Esophagus squamous epithelium (tissue), 5 donors: ENCODE measurements at regions not wholly inside any gene's neighbourhood (a gene's known extent, or its start where the extent isn't known, plus 50 kb on each side); places are given as distances from the start of the nearest gene placed in this dataset.
"Not testable (repeated sequence)": the region's sequence is repeated elsewhere in the genome, so short reads cannot be mapped to it uniquely, and the experiment has no call there.

Source experiments
- DNase-seq: peaks from one replicate; lab custom pipeline; 2025; lab: John Stamatoyannopoulos, UW
- H3K27ac ChIP-seq, 4 donors: fragments of 200-600 bp; sonication (generic); one replicate each; pipeline ENCODE4 v1.5.1; 2016 to 2019; ENCODE audit warnings: mild to moderate bottlenecking in 1 of 4
- H3K27me3 ChIP-seq, 4 donors: fragments of 200-600 bp; sonication (generic); 1 replicate in 3 of 4; 2 replicates in 1 of 4; pipeline versions ENCODE4 v1.5.1 to v1.6.0; 2017 to 2021; ENCODE audit warnings: antibody characterized with exemption in 1 of 4
- H3K36me3 ChIP-seq, 3 donors: fragments of 200-600 bp; sonication (generic); one replicate each; pipeline ENCODE4 v1.5.1; 2016 to 2019
- H3K4me1 ChIP-seq, 3 donors: fragments of 200-600 bp; sonication (generic); one replicate each; pipeline ENCODE4 v1.5.1; 2017 to 2019
- H3K4me3 ChIP-seq, 4 donors: fragments of 200-600 bp; sonication (generic); 1 replicate in 3 of 4; 2 replicates in 1 of 4; pipeline ENCODE4 v1.5.1; 2016 to 2019; ENCODE audit warnings: mild to moderate bottlenecking in 2 of 4, moderate library complexity in 1 of 4
- H3K9me3 ChIP-seq, 3 donors: fragments of 200-600 bp; sonication (generic); one replicate each; pipeline ENCODE4 v1.5.1; 2016 to 2019
- CTCF ChIP-seq, 6 experiments: fragments of 450-650 bp in 4 of 6; fragments of 200-600 bp in 2 of 6; sonication (generic) in 2 of 6; IDR thresholded peaks; one replicate each; pipeline ENCODE4 v1.5.1; 2016 to 2019; ENCODE audit warnings: antibody characterized with exemption in 6 of 6, mild to moderate bottlenecking in 4 of 6, moderate library complexity in 4 of 6
- POLR2A ChIP-seq, 4 donors: fragments of 450-650 bp; IDR thresholded peaks; one replicate each; pipeline ENCODE4 v1.6.1; 2017; ENCODE audit warnings: antibody characterized with exemption in 4 of 4, mild to moderate bottlenecking in 4 of 4, moderate library complexity in 3 of 4
- WGBS, 2 donors: methylation state at CpG; one replicate each; pipeline ENCODE4 v1.1.5; 2018; 5-methylcytosine and 5-hydroxymethylcytosine counted together
- intact Hi-C: fragments of 100-400 bp; cut with DNase I; formaldehyde crosslinking; loops from one replicate; pipeline ENCODE4 v1.15.0; 2022
- donor health status: DM: yes; HTN: yes; CAD: no.

DNA sequence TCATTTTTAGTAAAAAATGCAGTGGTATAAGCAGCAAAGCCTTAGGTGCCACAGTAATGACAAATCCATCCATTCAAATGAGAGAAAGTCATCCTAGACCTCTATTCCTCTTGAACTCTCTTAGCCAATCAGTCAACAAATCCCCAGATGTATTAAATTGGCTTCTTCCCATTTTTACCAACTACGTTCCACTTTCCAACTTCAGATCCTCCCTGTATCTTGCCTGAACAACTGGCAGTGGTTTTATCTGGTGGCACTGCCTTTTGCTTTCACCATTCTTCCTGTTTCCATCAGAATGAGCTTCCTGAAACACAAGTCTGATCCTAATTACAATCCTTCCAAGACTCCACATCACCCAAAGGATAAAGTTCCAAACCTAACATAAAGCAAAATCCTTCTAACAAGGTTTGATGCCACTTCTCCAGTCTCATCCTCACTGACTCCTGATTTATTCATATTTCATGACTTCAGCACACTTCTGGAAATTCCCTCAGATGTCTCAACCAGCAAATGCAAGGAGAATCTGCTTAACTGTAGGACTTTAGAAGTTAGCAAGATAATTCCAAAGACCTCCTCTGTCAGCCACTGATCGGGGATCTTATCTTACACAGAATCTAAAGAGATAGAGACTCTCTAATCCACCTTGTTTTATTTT lies 69.8 kb upstream of the SLC4A7 start:
- TF ChIP-seq POLR2A (IDR thresholded peaks at IDR 0.05), result no peak
- no peak for TF ChIP-seq CTCF (IDR thresholded peaks at IDR 0.05)
- H3K27ac ChIP-seq, result peak overlapping the region in 1 of 4 donors; percentile 31

DNA sequence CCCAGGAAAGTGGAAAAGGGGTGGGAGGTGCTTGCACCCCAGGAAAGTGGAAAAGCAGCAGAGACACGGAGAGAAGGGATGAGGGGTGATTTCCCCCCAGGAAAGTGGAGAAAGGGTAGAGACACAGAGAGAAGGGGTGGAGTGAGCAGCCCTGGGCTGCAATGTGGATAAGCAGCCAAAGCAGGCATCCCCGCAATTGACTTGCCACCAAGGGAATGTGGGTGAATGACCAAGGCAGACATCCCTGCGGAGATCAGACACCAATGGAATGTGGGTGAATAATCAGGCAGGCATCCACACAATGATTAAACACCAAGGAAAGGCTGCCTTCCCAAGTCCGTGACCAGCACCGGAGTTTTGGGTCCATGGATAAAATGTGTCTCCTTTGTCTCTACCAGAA lies 68.5 kb upstream of the SLC4A7 start:
- DNase-seq, H3K36me3 ChIP-seq, H3K27ac ChIP-seq, H3K4me3 ChIP-seq, H3K4me1 ChIP-seq, H3K27me3 ChIP-seq, intact Hi-C loops, H3K9me3 ChIP-seq: not testable (repeated sequence)
- 73 to 82% methylated on average over 5 of the region's 5 CpGs for WGBS, 2 donors

More for the DNA sequence above, 69.8 kb upstream of the SLC4A7 start:
- H3K4me1 ChIP-seq, result peaks cover 0 to 7% (median 0%) of the 10 kb centered on the region in 3 donors
- no peaks in the 10 kb centered on the region for H3K36me3 ChIP-seq
- no peaks in the 10 kb centered on the region for H3K9me3 ChIP-seq
- no peak overlapping the region for H3K4me3 ChIP-seq
- no peaks in the 10 kb centered on the region for H3K27me3 ChIP-seq
- no peak for DNase-seq
- intact Hi-C loops, result no loop called here
- WGBS, 2 donors, result 71 to 77% methylated on average over 2 of the region's 2 CpGs

DNA sequence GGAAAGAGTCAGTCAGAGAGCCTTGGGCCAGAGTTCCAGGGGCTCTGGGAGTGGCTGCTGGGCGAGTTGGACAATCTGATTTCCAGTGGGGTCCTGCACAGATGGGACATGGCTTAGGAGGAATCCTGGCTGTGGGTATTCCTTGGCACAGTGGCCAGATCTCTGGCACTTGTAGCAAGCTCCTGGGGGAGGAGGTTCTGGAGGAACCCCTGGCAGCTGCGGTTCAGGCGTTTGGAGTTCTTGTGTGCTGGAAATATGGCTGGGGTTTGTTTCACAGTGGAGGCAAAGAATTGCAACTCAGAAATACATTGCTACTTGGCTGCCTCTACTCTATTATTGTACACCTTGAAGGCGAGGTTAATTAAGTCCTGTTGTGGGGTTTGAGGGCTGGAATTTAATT lies 67.2 kb upstream of the SLC4A7 start:
- H3K27me3 ChIP-seq, H3K9me3 ChIP-seq, H3K4me1 ChIP-seq, intact Hi-C loops, H3K36me3 ChIP-seq, H3K27ac ChIP-seq, DNase-seq, H3K4me3 ChIP-seq: not testable (repeated sequence)
- 83 to 91% methylated on average over 3 to 4 of the region's 4 CpGs for WGBS, 2 donors

- H3K36me3 ChIP-seq, result no peaks in the 10 kb centered on the region
- TF ChIP-seq CTCF (IDR thresholded peaks at IDR 0.05) (no peak), POLR2A (IDR thresholded peaks at IDR 0.05) (no peak)
- WGBS, 2 donors, result 20 to 47% methylated on average over 1 of the region's 1 CpG
- peaks cover 6 to 36% (median 22%) of the 10 kb centered on the region in 3 donors for H3K4me1 ChIP-seq
- H3K27ac ChIP-seq, result peak overlapping the region; percentile 23 to 73 (median 58)
- H3K9me3 ChIP-seq, result no peaks in the 10 kb centered on the region
- DNase-seq, result no peak
- intact Hi-C loops, result no loop called here
- no peak overlapping the region for H3K4me3 ChIP-seq
- H3K27me3 ChIP-seq, result no peaks in the 10 kb centered on the region
Measured at GRCh38 chr3:27545061-27545460, 60.9 kb upstream of the SLC4A7 start.

GRCh38 chr3:27544372-27544865 lies 60.2 kb upstream of the SLC4A7 start:
- intact Hi-C loops, result no loop called here
- no peak for DNase-seq

More at GRCh38 chr3:27544372-27544865, 60.2 kb upstream of the SLC4A7 start:
- WGBS, 2 donors, result 4 to 21% methylated on average over 3 of the region's 3 CpGs
- Histone ChIP-seq H3K4me1 (peaks cover 6 to 36% (median 22%) of the 10 kb centered on the region in 3 donors), H3K9me3 (no peaks in the 10 kb centered on the region), H3K36me3 (no peaks in the 10 kb centered on the region), H3K4me3 (no peak overlapping the region), H3K27me3 (no peaks in the 10 kb centered on the region), H3K27ac (peak overlapping the region; percentile 47 to 73 (median 60))
- TF ChIP-seq POLR2A (IDR thresholded peaks at IDR 0.05) (no peak), CTCF (IDR thresholded peaks at IDR 0.05) (no peak)
